Natural killer cell (primary cell): ENCODE measurements at regions not wholly inside any gene's neighbourhood (a gene's known extent, or its start where the extent isn't known, plus 50 kb on each side); places are given as distances from the start of the nearest gene placed in this dataset.

Experiments used
- ATAC-seq, 3 donors: fragments of 150-1000 bp in 2 of 3; fragments of 200-7000 bp in 1 of 3; cut with Tn5 transposase; 1 replicate in 1 of 3; 2 replicates in 2 of 3; pipeline ENCODE4 v1.10.0; 2021; ENCODE audit warnings: mild to moderate bottlenecking in 2 of 3, moderate library complexity in 2 of 3
- DNase-seq, 2 donors: peaks; one replicate each; pipeline versions ENCODE4 v3.0.0 to v3.0.0-alpha.2; 2013 to 2021; ENCODE audit warnings: mixed read lengths in 1 of 2
- H3K27ac ChIP-seq: one replicate; pipeline ENCODE4 v1.5.1; 2013; ENCODE audit warnings: mild to moderate bottlenecking, low read length
- H3K27me3 ChIP-seq: one replicate; pipeline ENCODE4 v1.6.1; 2013; ENCODE audit warnings: low read length; ENCODE audit not compliant: control insufficient read depth, insufficient read depth
- H3K36me3 ChIP-seq: one replicate; pipeline ENCODE4 v1.6.1; 2013; ENCODE audit warnings: low read length; ENCODE audit not compliant: control insufficient read depth, insufficient read depth
- H3K4me1 ChIP-seq: one replicate; pipeline ENCODE4 v1.6.1; 2013; ENCODE audit warnings: low read length; ENCODE audit not compliant: control insufficient read depth, insufficient read depth
- H3K4me3 ChIP-seq: one replicate; pipeline ENCODE4 v1.5.1; 2013; ENCODE audit warnings: low read length
- H3K9me3 ChIP-seq: one replicate; pipeline ENCODE4 v1.6.1; 2013; ENCODE audit warnings: low read length; ENCODE audit not compliant: control insufficient read depth, insufficient read depth
- H3K27ac Mint-ChIP-seq, 2 donors: one replicate each; pipeline ENCODE4 v1.8.0; 2022; ENCODE audit warnings: mild to moderate bottlenecking in 2 of 2, mixed read lengths in 2 of 2, moderate library complexity in 1 of 2
- H3K27me3 Mint-ChIP-seq, 2 donors: one replicate each; pipeline ENCODE4 v1.8.0; 2022; ENCODE audit warnings: low read depth in 2 of 2, mixed read lengths in 2 of 2
- H3K36me3 Mint-ChIP-seq: one replicate; pipeline ENCODE4 v1.8.0; 2022; ENCODE audit warnings: mixed read lengths
- H3K4me1 Mint-ChIP-seq, 2 donors: one replicate each; pipeline ENCODE4 v1.8.0; 2022; ENCODE audit warnings: mixed read lengths in 2 of 2
- H3K4me3 Mint-ChIP-seq: one replicate; pipeline ENCODE4 v1.8.0; 2022; ENCODE audit warnings: mild to moderate bottlenecking, moderate library complexity, mixed read lengths
- H3K9me3 Mint-ChIP-seq, 2 donors: one replicate each; pipeline ENCODE4 v1.8.0; 2022; ENCODE audit warnings: mixed read lengths in 2 of 2
- CTCF ChIP-seq: fragments of 200-600 bp; IDR thresholded peaks from one replicate; pipeline ENCODE4 v1.8.0; 2022; ENCODE audit warnings: antibody characterized with exemption
- WGBS: methylation state at CpG from one replicate; pipeline ENCODE4 v1.1.7; 2013; ENCODE audit warnings: missing lambda C conversion rate; ENCODE audit not compliant: insufficient coverage; 5-methylcytosine and 5-hydroxymethylcytosine counted together
- intact Hi-C: fragments of 100-400 bp; cut with micrococcal nuclease; formaldehyde crosslinking; loops from one replicate; pipeline ENCODE4 v1.14.2; 2022

DNA sequence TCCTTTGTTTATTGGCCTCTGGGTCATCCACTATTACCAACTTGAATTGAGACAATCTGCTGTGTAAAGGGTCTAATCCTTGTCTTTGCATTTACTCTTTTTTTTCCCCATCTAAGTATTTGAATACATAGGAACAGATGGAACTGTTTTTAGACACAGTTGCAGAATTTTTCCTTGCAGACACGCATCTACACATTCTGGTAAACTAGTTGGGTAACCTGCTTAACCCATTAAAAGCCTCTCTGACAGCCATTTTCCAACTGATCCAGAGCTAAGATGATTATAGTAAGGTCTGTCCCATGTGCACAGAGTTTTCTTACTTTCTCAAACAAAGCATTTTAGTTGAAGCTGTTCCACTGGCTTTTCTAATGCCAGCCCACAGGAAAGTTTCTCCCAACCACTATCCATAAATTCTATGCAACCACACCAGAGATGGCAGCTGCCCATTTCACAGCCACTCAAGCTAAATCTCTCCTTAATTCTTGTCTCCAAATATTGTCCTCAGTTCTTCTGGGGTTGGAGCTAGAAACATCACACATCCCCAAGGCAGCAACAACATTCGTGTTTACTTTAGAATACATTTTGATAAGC, 492.1 kb downstream of the MAFB start:
- Histone ChIP-seq H3K36me3 (no peaks in the 10 kb centered on the region), H3K27ac (no peak overlapping the region), H3K9me3 (no peaks in the 10 kb centered on the region), H3K4me3 (no peak overlapping the region), H3K4me1 (no peaks in the 10 kb centered on the region), H3K27me3 (no peaks in the 10 kb centered on the region)
- H3K27me3 Mint-ChIP-seq = peaks cover 0 to 13% of the 10 kb centered on the region in 2 donors
- H3K27ac Mint-ChIP-seq = no peak overlapping the region
- no peaks in the 10 kb centered on the region for H3K4me1 Mint-ChIP-seq
- TF ChIP-seq CTCF = no peak
- no peak for DNase-seq
- H3K4me3 Mint-ChIP-seq = no peak overlapping the region
- H3K9me3 Mint-ChIP-seq = peaks cover 0 to 2% of the 10 kb centered on the region in 2 donors
- 100% methylated on average over 1 of the region's 2 CpGs for WGBS
- intact Hi-C loops = no loop called here
- no peaks in the 10 kb centered on the region for H3K36me3 Mint-ChIP-seq
- ATAC-seq = no peak

GRCh38 chr20:40195742-40196141, 493.3 kb downstream of the MAFB start:
- Mint-ChIP-seq H3K27ac (no peak overlapping the region), H3K4me1 (no peaks in the 10 kb centered on the region), H3K9me3 (peaks cover 0 to 2% of the 10 kb centered on the region in 2 donors), H3K4me3 (no peak overlapping the region), H3K36me3 (no peaks in the 10 kb centered on the region), H3K27me3 (peaks cover 0 to 10% of the 10 kb centered on the region in 2 donors)
- intact Hi-C loops = no loop called here
- WGBS = 90% methylated on average over 6 of the region's 6 CpGs
- H3K9me3 ChIP-seq = no peaks in the 10 kb centered on the region
- ATAC-seq = no peak
- H3K4me1 ChIP-seq = no peaks in the 10 kb centered on the region
- no peak for TF ChIP-seq CTCF
- H3K4me3 ChIP-seq = no peak overlapping the region
- H3K36me3 ChIP-seq = no peaks in the 10 kb centered on the region
- DNase-seq = no peak
- H3K27me3 ChIP-seq = no peaks in the 10 kb centered on the region
- no peak overlapping the region for H3K27ac ChIP-seq

DNA sequence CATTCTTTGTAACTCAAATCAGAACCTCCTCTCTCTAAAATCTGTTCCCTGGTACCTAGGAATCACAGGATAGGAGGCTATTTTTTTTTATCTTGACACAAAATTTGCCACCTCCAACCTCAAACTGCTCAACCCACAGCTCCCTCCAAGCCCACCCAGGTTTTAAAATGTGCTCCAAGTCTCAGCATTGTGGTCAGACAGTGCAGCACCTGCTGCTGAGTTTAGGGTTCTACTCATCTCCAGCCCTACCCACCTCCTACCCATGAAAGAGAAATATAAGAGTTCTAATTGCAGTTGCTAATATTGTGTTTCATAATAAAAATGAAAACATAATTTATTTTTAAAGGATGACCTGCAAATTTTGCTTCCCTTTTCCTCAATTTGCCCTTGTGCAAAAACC, 496.5 kb downstream of the MAFB start:
- Mint-ChIP-seq H3K4me1 (no peaks in the 10 kb centered on the region), H3K27me3 (peaks cover 0 to 10% of the 10 kb centered on the region in 2 donors)

More for the DNA sequence above, 496.5 kb downstream of the MAFB start:
- DNase-seq = no peak
- intact Hi-C loops = no loop called here
- Histone ChIP-seq H3K9me3 (no peaks in the 10 kb centered on the region), H3K4me3 (no peak overlapping the region), H3K36me3 (no peaks in the 10 kb centered on the region), H3K27me3 (no peaks in the 10 kb centered on the region), H3K27ac (no peak overlapping the region), H3K4me1 (no peaks in the 10 kb centered on the region)
- no peak for TF ChIP-seq CTCF
- H3K9me3 Mint-ChIP-seq = peaks cover 0 to 2% of the 10 kb centered on the region in 2 donors
- ATAC-seq = no peak
- H3K27ac Mint-ChIP-seq = no peak overlapping the region
- no peak overlapping the region for H3K4me3 Mint-ChIP-seq
- H3K36me3 Mint-ChIP-seq = no peaks in the 10 kb centered on the region
